SH-SY5Y (cell line): ENCODE measurements at regions not wholly inside any gene's neighbourhood (a gene's known extent, or its start where the extent isn't known, plus 50 kb on each side); places are given as distances from the start of the nearest gene placed in this dataset.

Experiments
- GATA2 ChIP-seq: IDR thresholded peaks from 2 replicates; pipeline ENCODE4 v1.6.1; 2011; ENCODE audit warnings: mild to moderate bottlenecking, low read depth, low read length
- GATA3 ChIP-seq: IDR thresholded peaks from 2 replicates; pipeline ENCODE4 v1.6.1; 2011; ENCODE audit warnings: low read depth, mild to moderate bottlenecking, low read length, moderate library complexity

DNA sequence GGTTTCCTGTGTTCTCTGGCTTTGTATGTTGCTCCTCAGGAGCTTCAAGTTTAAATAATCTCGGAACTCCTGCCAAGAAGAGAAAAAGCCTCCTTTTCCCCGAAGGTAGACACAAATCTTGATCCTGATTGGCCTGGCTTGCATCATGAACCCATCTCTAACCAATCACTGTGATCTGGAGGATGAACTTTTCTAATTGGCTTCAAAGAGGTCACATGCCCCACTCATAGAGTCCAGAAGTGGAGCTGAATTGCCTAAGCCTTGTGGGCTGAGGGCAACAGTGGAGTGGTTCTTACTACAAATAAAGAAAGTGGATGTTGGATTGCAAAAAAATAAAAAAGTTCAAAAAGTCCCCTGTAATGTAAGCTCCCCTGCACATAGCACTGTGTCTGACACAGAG lies 245.9 kb downstream of the MID1IP1 start:
- no peak for TF ChIP-seq GATA2
- TF ChIP-seq GATA3 = no peak
